A549 (cell line): ENCODE measurements at regions not wholly inside any gene's neighbourhood (a gene's known extent, or its start where the extent isn't known, plus 50 kb on each side); places are given as distances from the start of the nearest gene placed in this dataset.
A peak's percentile ranks its signal among the peaks of the same experiment; 100 is the strongest.

Source experiments
- ATAC-seq, 2 experiments: fragments of 200-7000 bp in 1 of 2; fragments of >200 bp in 1 of 2; cut with Nextera tagmentation in 1 of 2; cut with Tn5 transposase in 1 of 2; 3 replicates each; pipeline versions ENCODE4 v1.8.0 to v1.9.1; 2018 to 2020; ENCODE audit warnings: mild to moderate bottlenecking in 1 of 2, moderate library complexity in 1 of 2
- CTCF ChIA-PET: fragments of 300-600 bp; sonication (Branson Sonifier 250); formaldehyde crosslinking; extraction: SDS; loops from one replicate; lab custom pipeline; 2021; ENCODE audit warnings: antibody characterized with exemption, inconsistent platforms; lab: Yijun Ruan, JAX
- POLR2A ChIA-PET: fragments of 350-600 bp; formaldehyde crosslinking; extraction: SDS; loops from one replicate; lab custom pipeline; 2021; ENCODE audit warnings: antibody characterized with exemption, inconsistent platforms; lab: Yijun Ruan, JAX
- DNase-seq, 2 experiments: peaks; one replicate each; pipeline versions ENCODE4 v3.0.0 to v3.0.0-alpha.2; 2011 to 2016; ENCODE audit warnings: low read depth in 1 of 2, low spot score in 1 of 2
- FAIRE-seq: peaks from 2 replicates; lab custom pipeline; 2011; peaks lifted over from hg19 to GRCh38; lab: Jason Lieb, UNC
- H3K27ac ChIP-seq, 2 experiments: fragments of >200 bp; sonication (Bioruptor Twin); formaldehyde crosslinking; 3 replicates each; pipeline ENCODE4 v1.5.1; 2016 to 2017
- H3K4me1 ChIP-seq: fragments of >200 bp; sonication (Bioruptor Twin); formaldehyde crosslinking; 3 replicates; pipeline ENCODE4 v1.6.1; 2016
- H3K4me2 ChIP-seq: fragments of >200 bp; sonication (Bioruptor Twin); formaldehyde crosslinking; 3 replicates; pipeline ENCODE4 v1.6.1; 2016
- H3K4me3 ChIP-seq: fragments of >200 bp; sonication (Bioruptor Twin); formaldehyde crosslinking; 3 replicates; pipeline ENCODE4 v1.5.1; 2016
- H3K9me3 ChIP-seq: fragments of >200 bp; sonication (Bioruptor Twin); formaldehyde crosslinking; 3 replicates; pipeline ENCODE4 v1.6.1; 2016
- ATOH8 ChIP-seq: fragments of 250-450 bp; sonication (Bioruptor Pico); IDR thresholded peaks from 2 replicates; pipeline ENCODE4 v1.5.0; 2020; ENCODE audit warnings: low read depth, mild to moderate bottlenecking, moderate library complexity
- CBX2 ChIP-seq: fragments of 200-600 bp; sonication (generic); IDR thresholded peaks from 2 replicates; pipeline ENCODE4 v1.6.1; 2016; ENCODE audit warnings: low read depth, mild to moderate bottlenecking, borderline replicate concordance
- CEBPB ChIP-seq, 2 experiments: fragments of >200 bp in 1 of 2; sonication (Bioruptor Twin) in 1 of 2; formaldehyde crosslinking in 1 of 2; IDR thresholded peaks; 2 replicates each; pipeline ENCODE4 v1.6.1; 2012 to 2016
- CTCF ChIP-seq: fragments of >200 bp; sonication (Bioruptor Twin); formaldehyde crosslinking; IDR thresholded peaks from 3 replicates; pipeline ENCODE4 v1.5.1; 2016
- EHMT2 ChIP-seq: fragments of 200-600 bp; sonication (generic); IDR thresholded peaks from 2 replicates; pipeline ENCODE4 v1.6.1; 2016; ENCODE audit warnings: antibody characterized with exemption, low read depth, mild to moderate bottlenecking, moderate library complexity
- ELK1 ChIP-seq: fragments of 150-350 bp; IDR thresholded peaks from 2 replicates; pipeline ENCODE4 v1.6.1; 2014; ENCODE audit warnings: low read depth, mild to moderate bottlenecking, low read length
- ESRRA ChIP-seq: fragments of 150-350 bp; IDR thresholded peaks from 2 replicates; pipeline ENCODE4 v1.6.1; 2014; ENCODE audit warnings: mild to moderate bottlenecking, low read length, borderline replicate concordance
- FOSL2 ChIP-seq, 2 experiments: fragments of 450-650 bp in 1 of 2; fragments of >200 bp in 1 of 2; sonication (Bioruptor Twin) in 1 of 2; formaldehyde crosslinking; IDR thresholded peaks; 2 replicates each; pipeline versions ENCODE4 v1.5.0 to v1.6.1; 2016 to 2020; ENCODE audit warnings: mild to moderate bottlenecking in 1 of 2, moderate library complexity in 1 of 2
- GATA3 ChIP-seq: IDR thresholded peaks from 2 replicates; pipeline ENCODE4 v1.6.1; 2012; ENCODE audit warnings: borderline replicate concordance
- HDAC2 ChIP-seq: fragments of 200-600 bp; sonication (generic); IDR thresholded peaks from 2 replicates; pipeline ENCODE4 v1.6.1; 2016
- HEYL ChIP-seq: fragments of 250-450 bp; sonication (Bioruptor Pico); IDR thresholded peaks from 2 replicates; pipeline ENCODE4 v1.8.0; 2021; ENCODE audit warnings: mild to moderate bottlenecking, moderate library complexity
- HOXB5 ChIP-seq: fragments of 250-450 bp; sonication (Bioruptor Pico); IDR thresholded peaks from 2 replicates; pipeline ENCODE4 v1.5.0; 2020; ENCODE audit warnings: mild to moderate bottlenecking, moderate library complexity
- KDM1A ChIP-seq: fragments of 200-600 bp; sonication (generic); IDR thresholded peaks from 2 replicates; pipeline ENCODE4 v1.6.1; 2016; ENCODE audit warnings: low read depth, mild to moderate bottlenecking
- KDM5A ChIP-seq: fragments of 200-600 bp; sonication (generic); IDR thresholded peaks from 2 replicates; pipeline ENCODE4 v1.6.1; 2016; ENCODE audit warnings: antibody characterized with exemption, mild to moderate bottlenecking
- MAFK ChIP-seq: fragments of 450-650 bp; IDR thresholded peaks from 2 replicates; pipeline ENCODE4 v1.6.1; 2014; ENCODE audit not compliant: partially characterized antibody
- MAZ ChIP-seq: fragments of 150-350 bp; IDR thresholded peaks from 2 replicates; pipeline ENCODE4 v1.6.1; 2014; ENCODE audit warnings: antibody characterized with exemption, low read depth, low read length, borderline replicate concordance
- NR3C1 ChIP-seq: fragments of >200 bp; sonication (Bioruptor Twin); formaldehyde crosslinking; IDR thresholded peaks from 3 replicates; pipeline ENCODE4 v1.6.1; 2017
- RAD21 ChIP-seq, 2 experiments: fragments of >200 bp in 1 of 2; sonication (Bioruptor Twin) in 1 of 2; formaldehyde crosslinking in 1 of 2; IDR thresholded peaks in 1 of 2; conservative IDR thresholded peaks in 1 of 2; 2 replicates in 1 of 2; 3 replicates in 1 of 2; pipeline ENCODE4 v1.6.1; 2012 to 2018; ENCODE audit warnings: inconsistent platforms in 1 of 2
- RARB ChIP-seq: fragments of 250-450 bp; sonication (Bioruptor Pico); IDR thresholded peaks from 2 replicates; pipeline ENCODE4 v1.8.0; 2021; ENCODE audit warnings: mild to moderate bottlenecking, moderate library complexity
- RNF2 ChIP-seq: fragments of 200-600 bp; sonication (generic); IDR thresholded peaks from 2 replicates; pipeline ENCODE4 v1.6.1; 2016; ENCODE audit warnings: low read depth, mild to moderate bottlenecking, antibody characterized with exemption, moderate library complexity, borderline replicate concordance
- ZSCAN20 ChIP-seq: fragments of 250-450 bp; sonication (Bioruptor Pico); IDR thresholded peaks from 2 replicates; pipeline ENCODE4 v1.8.0; 2022; ENCODE audit warnings: mild to moderate bottlenecking, moderate library complexity
- WGBS: methylation state at CpG from one replicate; pipeline ENCODE4 v1.1.6; 2017; ENCODE audit errors: missing lambda C conversion rate; 5-methylcytosine and 5-hydroxymethylcytosine counted together

GRCh38 chr10:60719721-60720120 lies 58.6 kb upstream of the CDK1 start (continued):
- TF ChIP-seq RARB (no peak), MAZ (no peak)

GRCh38 chr10:60718886-60719285 lies 59.4 kb upstream of the CDK1 start:
- DNase-seq (no peak), ATAC-seq (no peak), FAIRE-seq (no peak)
- CTCF ChIA-PET = no interaction called here
- H3K9me3 ChIP-seq = no peaks in the 10 kb centered on the region
- H3K4me3 ChIP-seq = no peak overlapping the region
- H3K4me1 ChIP-seq = peaks cover 14% of the 10 kb centered on the region; the same call in 2 of the 3 replicates
- POLR2A ChIA-PET = no interaction called here
- no peak overlapping the region for H3K27ac ChIP-seq
- WGBS = 13% methylated on average over 1 of the region's 1 CpG
- TF ChIP-seq HOXB5 (no peak), CEBPB (IDR thresholded peaks at IDR 0.05) (peak in 1 of 2 experiments; percentile 27; a peak in 2 of 4 replicates)
- peak overlapping the region; percentile 6; the same call in 2 of the 3 replicates for H3K4me2 ChIP-seq

GRCh38 chr10:60717852-60718251 lies 60.4 kb upstream of the CDK1 start:
- CTCF ChIA-PET = interaction anchor here (0.8 kb wide), 2 partner anchors 9 to 39 kb away, joined by 3 read pairs; no protein-coding TSS in a partner anchor
- H3K4me3 ChIP-seq = no peak overlapping the region
- TF ChIP-seq FOSL2 (IDR thresholded peaks at IDR 0.05) (no peak), FOSL2 (CRISPR knock-in tag; IDR thresholded peaks at IDR 0.05) (no peak), NR3C1 (no peak), HDAC2 (no peak), ESRRA (no peak), RAD21 (conservative IDR thresholded peaks at IDR 0.05 in 1 of 2, IDR thresholded peaks at IDR 0.05 in 1 of 2) (no peak), MAFK (no peak), EHMT2 (no peak), HEYL (CRISPR knock-in tag) (no peak), GATA3 (no peak), RNF2 (no peak), KDM5A (no peak), ZSCAN20 (CRISPR knock-in tag) (no peak), CBX2 (no peak), ATOH8 (CRISPR knock-in tag) (no peak), ELK1 (no peak), CTCF (no peak), HOXB5 (no peak), KDM1A (no peak)
- TF ChIP-seq, all 56 proteins: peak for 0
- no peaks in the 10 kb centered on the region for H3K9me3 ChIP-seq
- FAIRE-seq = no peak
- ATAC-seq = no peak
- no peak overlapping the region for H3K4me2 ChIP-seq
- POLR2A ChIA-PET = interaction anchor here (0.6 kb wide), 1 partner anchor 10 kb away, joined by 3 read pairs; no protein-coding TSS in a partner anchor
- H3K27ac ChIP-seq = no peak overlapping the region
- peak in 1 of 2 experiments; percentile 20 for DNase-seq
- H3K4me1 ChIP-seq = peaks cover 14% of the 10 kb centered on the region; the same call in 2 of the 3 replicates
